SKM-1 (cell line): ENCODE measurements at regions not wholly inside any gene's neighbourhood (a gene's known extent, or its start where the extent isn't known, plus 50 kb on each side); places are given as distances from the start of the nearest gene placed in this dataset.

Source experiments
- DNase-seq: peaks from one replicate; lab custom pipeline; 2025; ENCODE audit not compliant: unreplicated experiment; lab: John Stamatoyannopoulos, UW

- DNase-seq: no peak
Observed at GRCh38 chr14:54207075-54207474, 189.7 kb upstream of the CDKN3 start.

GRCh38 chr14:54207476-54208462 is 189.0 kb upstream of the CDKN3 start:
- DNase-seq: no peak

- no peak for DNase-seq
Observed at GRCh38 chr14:54208751-54209150, 188.1 kb upstream of the CDKN3 start.

GRCh38 chr14:54209511-54210250 is 187.1 kb upstream of the CDKN3 start:
- DNase-seq: no peak

- no peak for DNase-seq
Observed at GRCh38 chr14:54211551-54212308, 185.1 kb upstream of the CDKN3 start.

- no peak for DNase-seq
Observed at GRCh38 chr14:54213536-54213935, 183.3 kb upstream of the CDKN3 start.

GRCh38 chr14:54216827-54217226 is 180.0 kb upstream of the CDKN3 start:
- DNase-seq: no peak

GRCh38 chr14:54219261-54220070 is 177.3 kb upstream of the CDKN3 start:
- DNase-seq: no peak

- DNase-seq: no peak
Observed at GRCh38 chr14:54220071-54220703, 176.6 kb upstream of the CDKN3 start.

GRCh38 chr14:54220704-54221431 is 175.9 kb upstream of the CDKN3 start:
- no peak for DNase-seq

- DNase-seq: no peak
Observed at GRCh38 chr14:54221432-54221803, 175.4 kb upstream of the CDKN3 start.

- no peak for DNase-seq
Observed at GRCh38 chr14:54221971-54222370, 174.8 kb upstream of the CDKN3 start.

GRCh38 chr14:54223831-54224402 is 172.9 kb upstream of the CDKN3 start:
- DNase-seq: no peak

GRCh38 chr14:54225457-54226060 is 171.2 kb upstream of the CDKN3 start:
- DNase-seq: no peak

GRCh38 chr14:54226103-54226502 is 170.7 kb upstream of the CDKN3 start:
- DNase-seq: no peak

GRCh38 chr14:54226558-54226957 is 170.2 kb upstream of the CDKN3 start:
- no peak for DNase-seq

GRCh38 chr14:54229136-54229535 is 167.7 kb upstream of the CDKN3 start:
- DNase-seq: no peak

GRCh38 chr14:54230645-54231044 is 166.2 kb upstream of the CDKN3 start:
- DNase-seq: no peak

- no peak for DNase-seq
Observed at GRCh38 chr14:54232735-54233134, 164.1 kb upstream of the CDKN3 start.
